GM18508 (cell line): ENCODE measurements at regions not wholly inside any gene's neighbourhood (a gene's known extent, or its start where the extent isn't known, plus 50 kb on each side); places are given as distances from the start of the nearest gene placed in this dataset.
A peak's percentile ranks its signal among the peaks of the same experiment; 100 is the strongest.
"Not testable (repeated sequence)": the region's sequence is repeated elsewhere in the genome, so short reads cannot be mapped to it uniquely, and the experiment has no call there.

Experiments used
- ATAC-seq: cut with Tn5 transposase; IDR thresholded peaks from one replicate; pipeline ENCODE4 v1.9.1; 2021; ENCODE audit warnings: moderate number of reproducible peaks; ENCODE audit not compliant: insufficient read depth, unreplicated experiment

GRCh38 chr3:28994161-28994905 lies 286.5 kb upstream of the RBMS3 start:
- ATAC-seq = no peak

GRCh38 chr3:29004885-29005599 lies 275.8 kb upstream of the RBMS3 start:
- ATAC-seq = peak; percentile 99

GRCh38 chr3:29005862-29006261 lies 275.0 kb upstream of the RBMS3 start:
- ATAC-seq = no peak

- no peak for ATAC-seq
Observed at GRCh38 chr3:29011441-29011840, 269.4 kb upstream of the RBMS3 start.

GRCh38 chr3:29011966-29012365 lies 268.9 kb upstream of the RBMS3 start:
- ATAC-seq = no peak

- no peak for ATAC-seq
Observed at GRCh38 chr3:29022976-29023375, 257.9 kb upstream of the RBMS3 start.

GRCh38 chr3:29026286-29026685 lies 254.6 kb upstream of the RBMS3 start:
- ATAC-seq = peak; percentile 92

GRCh38 chr3:29026959-29027358 lies 253.9 kb upstream of the RBMS3 start:
- ATAC-seq = no peak

- not testable (repeated sequence) for ATAC-seq
Observed at GRCh38 chr3:29031175-29031574, 249.7 kb upstream of the RBMS3 start.

GRCh38 chr3:29033511-29033910 lies 247.4 kb upstream of the RBMS3 start:
- ATAC-seq = no peak

GRCh38 chr3:29050155-29050554 lies 230.7 kb upstream of the RBMS3 start:
- ATAC-seq = no peak

- ATAC-seq = no peak
Observed at GRCh38 chr3:29057326-29057725, 223.5 kb upstream of the RBMS3 start.

- no peak for ATAC-seq
Observed at GRCh38 chr3:29064085-29064484, 216.8 kb upstream of the RBMS3 start.

- ATAC-seq = no peak
Observed at GRCh38 chr3:29065211-29065785, 215.6 kb upstream of the RBMS3 start.

GRCh38 chr3:29067007-29067406 lies 213.9 kb upstream of the RBMS3 start:
- no peak for ATAC-seq

- no peak for ATAC-seq
Observed at GRCh38 chr3:29070959-29071634, 209.8 kb upstream of the RBMS3 start.

- ATAC-seq = no peak
Observed at GRCh38 chr3:29072611-29073010, 208.3 kb upstream of the RBMS3 start.

- ATAC-seq = no peak
Observed at GRCh38 chr3:29077356-29077755, 203.5 kb upstream of the RBMS3 start.

- ATAC-seq = no peak
Observed at GRCh38 chr3:29079358-29079757, 201.5 kb upstream of the RBMS3 start.

GRCh38 chr3:29080967-29081366 lies 199.9 kb upstream of the RBMS3 start:
- no peak for ATAC-seq

- no peak for ATAC-seq
Observed at GRCh38 chr3:29083081-29083480, 197.8 kb upstream of the RBMS3 start.
